Breast epithelium (tissue), 3 donors: ENCODE measurements at regions not wholly inside any gene's neighbourhood (a gene's known extent, or its start where the extent isn't known, plus 50 kb on each side); places are given as distances from the start of the nearest gene placed in this dataset.

Experiments
- POLR2AphosphoS5 ChIP-seq, 3 donors: sonication (generic); formaldehyde crosslinking; IDR thresholded peaks; one replicate each; pipeline ENCODE4 v1.6.1; 2017; ENCODE audit warnings: antibody characterized with exemption in 3 of 3
- TF ChIP-seq, protein P1 (sequence below), 3 donors: fragments of 450-650 bp; IDR thresholded peaks; one replicate each; pipeline ENCODE4 v1.5.1; 2016 to 2017; ENCODE audit warnings: antibody characterized with exemption in 3 of 3, mild to moderate bottlenecking in 3 of 3, moderate library complexity in 3 of 3

DNA sequence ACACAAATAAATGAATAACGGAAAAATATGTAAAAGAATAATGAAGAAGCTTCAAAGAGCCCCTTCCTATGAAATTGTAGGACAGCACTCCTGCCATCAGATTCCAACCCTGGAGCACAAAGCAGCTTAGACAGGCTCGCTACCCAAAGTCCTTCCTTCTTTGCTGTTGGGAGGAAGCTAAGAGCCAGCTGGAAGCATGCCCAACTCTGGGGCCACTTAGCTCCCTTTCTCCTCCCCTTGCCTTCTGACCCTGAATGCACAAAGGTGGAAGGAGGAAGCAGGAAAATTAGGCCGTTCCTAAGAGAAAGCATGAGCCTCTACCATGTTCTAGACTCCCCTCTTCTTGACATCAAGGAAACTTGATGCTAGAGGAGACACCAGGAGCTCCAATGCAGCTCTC is 700.8 kb downstream of the RNF144A start:
- TF ChIP-seq, protein P1, sequence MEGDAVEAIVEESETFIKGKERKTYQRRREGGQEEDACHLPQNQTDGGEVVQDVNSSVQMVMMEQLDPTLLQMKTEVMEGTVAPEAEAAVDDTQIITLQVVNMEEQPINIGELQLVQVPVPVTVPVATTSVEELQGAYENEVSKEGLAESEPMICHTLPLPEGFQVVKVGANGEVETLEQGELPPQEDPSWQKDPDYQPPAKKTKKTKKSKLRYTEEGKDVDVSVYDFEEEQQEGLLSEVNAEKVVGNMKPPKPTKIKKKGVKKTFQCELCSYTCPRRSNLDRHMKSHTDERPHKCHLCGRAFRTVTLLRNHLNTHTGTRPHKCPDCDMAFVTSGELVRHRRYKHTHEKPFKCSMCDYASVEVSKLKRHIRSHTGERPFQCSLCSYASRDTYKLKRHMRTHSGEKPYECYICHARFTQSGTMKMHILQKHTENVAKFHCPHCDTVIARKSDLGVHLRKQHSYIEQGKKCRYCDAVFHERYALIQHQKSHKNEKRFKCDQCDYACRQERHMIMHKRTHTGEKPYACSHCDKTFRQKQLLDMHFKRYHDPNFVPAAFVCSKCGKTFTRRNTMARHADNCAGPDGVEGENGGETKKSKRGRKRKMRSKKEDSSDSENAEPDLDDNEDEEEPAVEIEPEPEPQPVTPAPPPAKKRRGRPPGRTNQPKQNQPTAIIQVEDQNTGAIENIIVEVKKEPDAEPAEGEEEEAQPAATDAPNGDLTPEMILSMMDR (IDR thresholded peaks at IDR 0.05): no peak
- TF ChIP-seq POLR2AphosphoS5 (IDR thresholded peaks at IDR 0.05): no peak
